GM21367 (cell line): ENCODE measurements at regions not wholly inside any gene's neighbourhood (a gene's known extent, or its start where the extent isn't known, plus 50 kb on each side); places are given as distances from the start of the nearest gene placed in this dataset.

Source experiments
- ATAC-seq: cut with Tn5 transposase; IDR thresholded peaks from one replicate; pipeline ENCODE4 v1.9.1; 2021; ENCODE audit not compliant: unreplicated experiment

DNA sequence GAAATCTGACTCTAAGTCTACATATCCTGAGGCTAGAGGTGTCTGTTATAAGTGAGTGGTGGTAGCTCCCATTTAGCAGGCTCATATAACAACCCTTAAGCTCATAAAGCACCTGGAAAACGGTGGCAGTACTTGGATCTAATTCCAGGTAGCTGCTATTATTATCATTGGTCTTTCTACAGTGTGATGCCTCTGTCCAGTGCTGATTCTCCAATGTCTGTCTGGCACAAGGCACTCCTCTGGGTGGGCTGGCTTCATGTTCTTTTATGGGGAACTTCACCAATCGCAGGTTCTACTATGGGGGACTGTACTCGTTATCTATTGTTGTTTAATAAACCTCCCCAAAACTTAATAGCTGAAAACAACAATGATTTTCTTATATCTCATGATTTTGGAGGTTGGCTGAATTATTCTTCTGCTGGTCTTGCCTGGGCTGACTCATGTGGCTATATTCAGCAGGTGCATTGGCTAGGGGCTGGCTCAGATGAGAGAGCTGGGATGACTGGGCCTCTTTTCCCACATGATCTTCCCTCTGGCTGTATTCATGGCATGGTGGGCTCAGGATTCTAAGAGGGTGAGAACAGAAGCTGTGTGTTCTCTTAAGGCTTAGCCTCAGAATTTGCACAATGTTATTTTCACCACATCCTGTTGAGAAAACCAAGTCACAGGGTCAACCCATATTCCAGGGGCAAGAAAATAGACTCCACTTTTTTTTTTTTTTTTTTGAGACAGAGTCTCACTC lies 93.0 kb upstream of the PCGF5 start:
- no peak for ATAC-seq

DNA sequence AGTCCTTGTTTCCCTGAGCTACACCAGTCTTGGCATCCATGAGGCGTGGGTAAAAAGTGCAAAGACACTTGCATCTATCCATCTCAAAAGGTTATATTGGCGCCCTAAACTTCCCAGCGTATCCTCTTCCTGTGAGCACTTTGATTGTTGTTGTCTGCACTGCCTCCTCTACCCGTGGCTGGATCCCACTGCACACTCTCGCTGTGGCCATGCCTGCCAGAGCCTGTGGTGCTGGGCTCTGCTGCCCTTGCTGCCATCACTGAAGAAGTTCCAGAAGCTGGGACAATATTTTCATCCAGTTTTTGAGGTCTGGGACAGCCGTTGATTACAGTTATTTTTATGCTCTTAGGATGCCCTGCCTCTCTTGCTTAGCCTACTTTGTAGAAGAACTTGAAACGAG lies 85.3 kb upstream of the PCGF5 start:
- no peak for ATAC-seq

GRCh38 chr10:91137011-91137643 lies 83.3 kb upstream of the PCGF5 start:
- no peak for ATAC-seq

DNA sequence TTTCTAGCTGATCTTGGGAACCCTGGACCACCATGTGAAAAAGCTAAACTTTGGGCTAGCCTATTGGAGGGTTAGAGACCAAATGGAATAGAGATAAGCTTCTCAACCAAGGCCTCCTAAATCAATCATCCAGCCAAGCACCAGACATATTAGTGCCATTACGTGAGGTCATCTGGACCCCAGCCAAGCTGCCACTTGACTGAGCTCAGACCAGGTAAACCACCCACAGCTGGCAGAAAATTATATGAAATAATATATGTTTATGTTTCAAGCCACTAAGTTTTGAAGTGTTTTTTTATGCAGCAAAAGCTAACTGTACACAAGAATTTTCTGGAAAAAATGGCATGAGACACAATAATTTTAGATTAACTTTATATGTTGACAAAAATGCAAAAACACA lies 82.6 kb upstream of the PCGF5 start:
- ATAC-seq: no peak

DNA sequence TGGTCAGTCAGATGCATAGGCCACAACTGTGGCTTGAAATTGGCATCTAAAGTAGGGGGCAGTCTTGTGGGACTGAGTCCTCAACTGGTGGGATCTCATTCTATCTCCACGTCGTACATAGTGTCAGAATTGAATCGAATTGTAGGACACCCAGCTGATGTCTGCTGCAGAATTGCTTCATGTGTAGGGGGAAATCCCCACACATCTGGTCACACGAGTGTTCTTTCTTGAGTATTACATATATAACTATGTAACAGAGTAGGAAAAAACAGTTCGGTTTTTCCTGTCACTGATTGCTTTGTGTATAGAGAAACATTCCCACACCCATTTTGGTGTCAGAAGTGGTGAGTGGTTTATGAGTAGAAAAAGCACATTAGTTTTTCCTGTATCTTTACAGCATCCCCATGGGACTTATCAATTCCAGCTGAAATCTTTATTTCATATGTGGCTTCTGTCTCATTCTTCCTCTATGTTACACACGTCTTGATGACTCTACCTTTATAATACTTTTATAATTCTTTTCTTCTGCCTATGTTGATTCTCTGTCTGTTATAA lies 79.4 kb upstream of the PCGF5 start:
- ATAC-seq: no peak

DNA sequence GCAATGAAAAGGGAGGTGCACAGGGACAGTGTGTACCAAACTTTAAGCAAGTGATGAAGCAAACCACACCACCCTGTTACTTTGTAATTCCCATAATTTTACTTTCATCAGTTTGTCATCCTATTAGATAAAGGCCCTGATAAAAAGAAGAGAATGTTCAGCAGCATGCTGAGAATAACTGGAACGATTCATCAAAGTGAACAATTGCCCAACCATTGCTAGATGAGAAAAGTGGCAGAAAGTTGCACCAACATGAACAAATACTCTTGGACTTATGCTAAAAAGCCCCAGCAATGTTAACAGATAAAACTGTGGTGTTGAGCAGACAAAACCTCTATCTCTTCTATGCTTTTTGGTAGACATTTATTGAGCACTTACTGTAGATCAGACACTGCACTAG lies 75.5 kb upstream of the PCGF5 start:
- ATAC-seq: no peak

GRCh38 chr10:91146146-91146545 lies 74.3 kb upstream of the PCGF5 start:
- ATAC-seq: no peak

DNA sequence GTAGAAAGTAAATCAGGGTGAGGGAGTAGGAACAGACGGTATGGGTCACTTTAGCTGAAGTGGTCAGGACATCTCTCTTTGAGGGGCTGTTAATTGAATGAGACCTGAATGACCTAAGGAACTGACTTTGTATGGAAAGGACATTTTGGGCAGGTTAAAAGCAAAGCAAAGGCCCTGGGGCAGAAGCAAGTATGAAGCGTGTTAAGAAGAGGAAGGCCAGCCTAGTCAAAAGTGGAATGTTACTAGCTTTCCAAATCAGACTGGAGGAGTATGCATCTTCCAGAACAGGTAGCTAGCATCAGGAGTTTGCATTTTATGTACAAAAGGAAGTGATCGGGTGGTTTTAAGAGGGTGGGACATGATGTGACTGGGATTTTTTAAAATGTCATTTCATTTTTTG lies 70.9 kb upstream of the PCGF5 start:
- ATAC-seq: no peak

DNA sequence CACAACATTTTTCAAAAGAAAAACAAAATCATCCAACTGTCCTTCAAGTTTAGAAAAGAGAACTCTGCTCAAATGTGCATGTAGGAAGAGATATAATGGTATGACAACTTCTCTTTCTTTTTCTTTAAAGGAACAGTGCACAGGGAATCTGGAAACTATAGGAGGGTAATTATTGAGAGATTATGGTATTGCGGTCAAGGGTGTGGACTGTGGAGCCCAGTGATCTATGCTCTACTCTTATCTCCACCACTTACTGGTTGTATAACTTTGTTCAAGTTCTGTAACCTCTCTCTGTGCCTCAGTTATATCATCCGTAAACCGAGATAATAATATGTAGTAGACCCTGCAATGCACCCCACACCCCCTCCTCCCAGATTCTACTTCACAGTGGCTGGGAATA lies 69.8 kb upstream of the PCGF5 start:
- ATAC-seq: no peak

GRCh38 chr10:91153508-91153907 lies 67.0 kb upstream of the PCGF5 start:
- ATAC-seq: no peak

DNA sequence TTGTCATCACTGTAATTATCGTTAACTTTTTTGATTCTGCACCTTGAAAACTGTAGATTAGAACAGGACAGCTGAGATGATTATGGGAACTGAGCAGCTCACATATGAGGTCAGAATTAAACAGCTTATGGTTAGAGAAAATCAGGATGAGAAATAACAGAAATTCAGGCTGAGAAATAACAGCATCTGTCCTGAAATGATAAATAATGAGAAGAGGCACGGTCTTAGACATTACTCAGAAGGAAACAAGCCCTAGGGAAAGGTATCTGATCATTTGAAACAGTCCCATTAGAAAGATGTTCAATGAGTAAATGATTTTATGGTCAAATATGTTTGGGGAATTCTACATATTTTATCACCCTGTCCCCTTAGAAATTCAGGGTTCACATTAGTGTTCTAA lies 65.6 kb upstream of the PCGF5 start:
- ATAC-seq: no peak

- ATAC-seq: no peak
Measured at GRCh38 chr10:91156196-91156595, 64.3 kb upstream of the PCGF5 start.

DNA sequence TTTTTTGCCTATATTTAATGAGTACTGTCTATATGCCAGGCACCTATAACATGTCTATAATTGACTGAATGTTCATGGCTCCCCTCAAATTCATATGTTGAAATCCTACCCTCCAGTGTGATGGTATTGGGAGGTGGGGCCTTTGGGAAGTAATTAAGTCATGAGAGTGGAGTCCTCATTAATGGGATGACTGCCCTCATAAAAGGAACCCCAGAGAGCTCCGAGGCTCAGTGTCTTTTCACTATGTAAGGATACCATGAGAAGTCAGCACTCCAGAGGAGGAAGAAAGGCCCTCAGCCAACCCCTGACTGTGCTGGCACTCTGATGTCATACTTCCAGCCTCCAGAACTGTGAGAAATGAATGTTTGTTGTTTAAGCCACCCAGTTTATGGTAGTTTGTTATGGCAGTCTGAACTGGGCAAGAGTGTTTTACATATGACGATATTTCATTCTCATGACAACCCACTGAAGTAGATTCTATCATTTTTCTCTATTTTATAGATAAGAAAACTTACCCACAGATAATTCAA lies 61.1 kb upstream of the PCGF5 start:
- ATAC-seq: no peak

DNA sequence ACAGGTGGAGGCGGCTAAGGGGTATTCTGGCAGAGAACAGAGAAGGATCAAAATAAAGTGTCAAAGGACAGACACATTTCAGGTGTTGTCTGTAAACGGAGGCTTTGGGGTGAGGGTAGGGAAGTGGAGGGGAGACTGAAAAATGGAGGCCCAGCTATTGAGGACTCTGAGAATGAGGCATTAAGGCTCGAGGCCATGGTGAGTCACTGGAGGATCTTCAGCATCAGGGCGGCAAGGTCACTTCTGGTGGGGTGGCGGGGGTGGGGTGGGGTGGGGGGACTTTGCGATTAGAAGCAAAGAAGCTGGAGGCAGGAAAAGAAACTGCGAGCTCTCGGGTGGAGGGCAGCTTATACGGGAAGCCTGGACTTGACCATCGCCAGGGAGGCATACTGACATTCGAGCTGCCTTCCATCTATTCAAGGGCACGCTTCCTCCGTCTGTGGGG lies 58.4 kb upstream of the PCGF5 start:
- peak; percentile 8 for ATAC-seq

GRCh38 chr10:91162495-91163268 lies 57.8 kb upstream of the PCGF5 start:
- ATAC-seq: peak; percentile 38

DNA sequence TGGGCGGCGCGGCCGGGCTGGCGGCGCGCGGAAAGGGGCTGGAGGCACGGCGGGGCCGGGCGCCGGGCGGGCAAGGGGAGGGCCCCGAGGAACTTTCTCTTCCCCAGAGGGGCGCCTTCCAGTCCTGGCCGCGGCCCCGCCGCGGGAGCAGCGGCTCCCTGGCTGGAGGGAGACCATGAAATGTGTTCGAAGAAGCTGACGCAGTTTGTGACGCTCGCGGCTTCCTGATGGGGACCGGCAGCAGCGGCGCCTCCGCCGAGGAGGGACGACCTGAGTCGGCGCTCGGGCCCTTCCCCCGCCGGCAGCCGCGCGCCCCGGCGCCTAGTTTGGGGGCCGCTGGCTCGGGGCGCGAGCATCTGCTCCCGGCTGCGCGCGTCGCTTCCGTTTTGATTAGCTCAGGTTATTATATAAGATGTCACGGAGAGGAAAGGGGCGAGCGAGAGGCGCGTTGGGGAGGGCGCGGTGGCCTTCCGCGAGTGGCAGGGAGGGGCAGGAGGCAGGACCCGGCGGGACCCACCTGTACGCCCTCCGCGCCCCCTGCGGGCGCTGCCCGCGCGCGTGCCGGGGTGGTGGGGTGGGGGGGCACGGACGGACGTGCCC lies 57.1 kb upstream of the PCGF5 start:
- ATAC-seq: peak; percentile 36

- peak; percentile 11 for ATAC-seq
Measured at GRCh38 chr10:91163869-91164474, 56.5 kb upstream of the PCGF5 start.

DNA sequence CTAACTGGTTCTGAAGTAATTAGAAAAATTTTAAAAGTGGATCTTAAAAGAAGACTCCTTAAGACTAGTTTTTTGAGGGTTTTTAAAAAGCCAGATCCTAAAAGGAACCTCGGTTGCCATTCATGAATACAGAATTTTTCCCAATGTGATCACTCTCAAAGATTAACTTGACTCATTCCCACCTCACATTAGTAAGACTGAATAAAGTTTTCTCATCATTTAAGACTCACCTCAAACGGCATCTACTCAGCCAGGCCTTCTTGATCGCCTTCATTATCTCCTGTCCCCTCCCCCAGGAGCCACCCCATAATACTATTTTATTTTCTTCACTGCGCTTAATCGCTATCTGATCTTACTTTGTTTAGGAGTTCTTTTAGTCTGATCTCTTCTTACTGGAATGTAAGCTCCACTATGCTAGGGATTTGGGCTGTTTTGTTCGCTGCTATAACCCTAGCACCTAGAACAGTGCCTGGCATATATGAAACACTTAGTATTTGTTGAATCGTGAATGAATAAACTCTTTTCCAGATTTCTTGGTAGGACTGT lies 55.9 kb upstream of the PCGF5 start:
- no peak for ATAC-seq

- no peak for ATAC-seq
Measured at GRCh38 chr10:91167406-91167805, 53.1 kb upstream of the PCGF5 start.

DNA sequence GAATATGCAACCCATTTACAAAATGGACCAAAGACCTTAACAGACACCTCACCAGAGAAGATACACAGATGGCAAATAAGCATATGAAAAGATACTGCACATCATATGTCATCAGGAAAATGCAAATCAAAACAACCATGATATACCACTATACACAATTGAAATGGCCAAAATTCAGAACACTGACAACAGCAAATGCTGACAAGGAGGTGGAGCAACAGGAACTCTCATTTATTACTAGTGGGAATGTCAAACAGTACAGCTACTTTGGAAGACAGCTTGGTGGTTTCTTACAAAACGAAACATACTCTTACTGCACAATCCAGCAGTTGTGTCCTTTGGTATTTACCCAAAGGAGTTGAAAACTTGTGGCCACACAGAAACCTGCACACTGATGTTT lies 50.0 kb upstream of the PCGF5 start:
- ATAC-seq: no peak
